Liver (tissue), 2 donors: ENCODE measurements at regions not wholly inside any gene's neighbourhood (a gene's known extent, or its start where the extent isn't known, plus 50 kb on each side); places are given as distances from the start of the nearest gene placed in this dataset.

Source experiments
- REST ChIP-seq: IDR thresholded peaks from 2 replicates; pipeline ENCODE4 v1.6.1; 2016; ENCODE audit warnings: antibody characterized with exemption, mild to moderate bottlenecking
- SP1 ChIP-seq: IDR thresholded peaks from 2 replicates; pipeline ENCODE4 v1.6.1; 2018; ENCODE audit warnings: antibody characterized with exemption, mild to moderate bottlenecking
- YY1 ChIP-seq: IDR thresholded peaks from 2 replicates; pipeline ENCODE4 v1.6.1; 2016; ENCODE audit warnings: antibody characterized with exemption, mild to moderate bottlenecking
- ZBTB33 ChIP-seq: IDR thresholded peaks from 2 replicates; pipeline ENCODE4 v1.6.1; 2016; ENCODE audit warnings: antibody characterized with exemption
- donor health status: healthy.

GRCh38 chr5:52491071-52491787 lies 296.5 kb upstream of the ITGA1 start:
- TF ChIP-seq YY1, result no peak
- TF ChIP-seq REST, result no peak
- no peak for TF ChIP-seq SP1
- no peak for TF ChIP-seq ZBTB33
